T47D (cell line): ENCODE measurements at regions not wholly inside any gene's neighbourhood (a gene's known extent, or its start where the extent isn't known, plus 50 kb on each side); places are given as distances from the start of the nearest gene placed in this dataset.

Experiments used
- DNase-seq, 2 experiments: peaks; one replicate each; pipeline versions ENCODE4 v3.0.0 to v3.0.0-alpha.2; 2011 to 2012; ENCODE audit warnings: low read depth in 1 of 2, low spot score in 1 of 2
- JUND ChIP-seq: IDR thresholded peaks from 2 replicates; pipeline ENCODE4 v1.6.1; 2012; ENCODE audit warnings: low read depth
- in situ Hi-C: cut with HindIII; loops from 2 replicates; pipeline ENCODE4 v1.10.0; 2016; ENCODE audit warnings: low sequenced_read_pairs, low pct_unique_long_range_greater_than_20kb

DNA sequence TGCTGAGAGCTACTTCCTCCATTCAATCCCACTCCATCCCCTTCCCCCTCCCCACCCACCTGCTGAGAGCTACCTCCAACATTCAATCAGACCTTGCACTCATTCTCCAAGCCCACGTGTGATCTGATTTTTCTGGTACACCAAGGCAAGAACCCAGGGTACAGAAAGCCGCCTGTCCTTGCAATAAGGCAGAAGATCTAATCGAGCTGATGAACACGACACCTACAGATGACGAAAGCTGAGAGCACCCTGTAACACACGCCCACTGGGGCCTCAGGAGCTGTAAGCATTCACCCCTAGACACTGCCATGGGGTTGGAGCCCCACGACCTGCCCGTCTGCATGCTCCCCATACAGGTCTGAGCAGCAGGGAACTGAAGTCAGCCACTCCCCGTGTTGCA is 58.3 kb downstream of the TRIML1 start:
- no peak for DNase-seq
- in situ Hi-C loops, result no loop called here
- no peak for TF ChIP-seq JUND

DNA sequence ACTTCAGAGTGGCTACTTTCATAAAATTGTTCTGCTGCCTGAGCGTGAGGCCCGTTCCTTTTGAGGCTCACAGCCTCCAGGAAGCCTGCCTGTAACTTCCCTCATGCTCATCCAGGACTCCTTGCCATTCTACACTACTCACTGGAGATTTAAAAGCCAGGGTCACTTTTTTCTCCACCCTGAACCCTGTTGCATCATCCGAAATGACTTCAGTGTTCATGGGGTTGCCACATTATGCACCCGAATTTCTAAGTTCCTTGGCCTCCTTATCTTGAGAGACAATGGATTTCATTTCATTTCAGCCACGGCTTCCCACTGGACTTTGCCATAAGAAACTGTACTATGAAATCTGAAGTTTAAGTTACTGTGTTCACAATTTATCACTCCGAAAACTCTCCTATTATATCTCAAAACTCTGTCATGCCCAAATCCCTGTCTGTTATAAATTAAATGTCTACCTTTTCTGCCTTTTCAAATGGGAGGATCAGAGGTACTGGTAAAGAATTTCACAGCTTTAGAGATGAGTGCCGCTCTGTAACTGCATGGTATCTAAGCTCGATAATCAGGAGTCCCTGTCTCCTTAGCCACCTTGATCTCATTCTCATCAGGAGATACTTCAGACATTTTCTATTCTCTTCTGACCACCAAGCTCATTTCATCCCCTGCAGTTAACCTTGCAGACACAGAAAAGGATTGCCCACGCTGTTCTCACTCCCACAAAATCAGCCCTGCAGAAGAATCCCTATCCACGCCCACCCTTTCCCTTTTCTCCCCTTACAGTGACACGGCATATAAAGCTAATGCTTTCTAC is 59.9 kb downstream of the TRIML1 start:
- in situ Hi-C loops, result no loop called here
- TF ChIP-seq JUND, result no peak
- DNase-seq, result no peak

- no peak for DNase-seq
- TF ChIP-seq JUND, result no peak
- in situ Hi-C loops, result no loop called here
These were observed 62.6 kb downstream of the TRIML1 start for GRCh38 chr4:188201851-188202250.

DNA sequence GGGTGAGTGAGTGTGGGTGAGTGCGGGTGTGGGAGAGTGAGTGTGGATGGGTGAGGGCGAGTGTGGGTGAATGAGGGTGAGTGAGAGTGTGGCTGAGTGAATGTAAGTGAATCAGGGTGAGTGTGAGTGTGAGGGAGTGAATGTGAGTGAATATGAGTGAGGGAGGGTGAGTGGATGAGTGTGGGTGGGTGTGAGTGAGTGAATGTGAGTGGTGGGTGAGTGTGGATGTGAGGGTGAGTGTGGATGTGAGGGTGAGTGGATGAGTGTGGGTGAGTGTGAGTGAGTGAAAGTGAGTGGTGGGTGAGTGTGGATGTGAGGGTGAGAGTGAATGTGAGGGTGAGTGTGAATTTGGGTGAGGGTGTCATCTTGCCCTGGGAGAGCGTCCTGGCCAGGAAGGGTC is 67.5 kb downstream of the TRIML1 start:
- in situ Hi-C loops, result no loop called here
- no peak for TF ChIP-seq JUND
- no peak for DNase-seq

DNA sequence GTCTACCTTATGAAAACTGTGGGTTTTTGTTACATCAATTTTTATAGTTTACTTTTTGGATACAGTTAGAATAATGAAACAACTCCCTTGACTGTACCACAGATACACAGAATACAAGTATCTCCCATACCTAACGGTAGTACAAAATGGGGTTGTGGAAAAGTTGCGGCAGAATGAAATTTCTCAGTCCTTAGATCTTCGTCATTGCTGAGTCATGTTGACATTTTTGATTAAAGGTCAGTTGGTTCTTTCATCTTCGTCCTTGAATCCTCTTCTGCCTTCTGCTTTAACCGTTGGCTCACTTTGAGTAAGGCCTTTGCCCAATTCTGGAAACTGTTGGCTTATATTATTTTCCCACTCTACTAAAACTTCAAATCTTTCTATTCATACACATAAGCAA is 75.6 kb downstream of the TRIML1 start:
- no peak for DNase-seq
- in situ Hi-C loops, result no loop called here
- TF ChIP-seq JUND, result no peak

DNA sequence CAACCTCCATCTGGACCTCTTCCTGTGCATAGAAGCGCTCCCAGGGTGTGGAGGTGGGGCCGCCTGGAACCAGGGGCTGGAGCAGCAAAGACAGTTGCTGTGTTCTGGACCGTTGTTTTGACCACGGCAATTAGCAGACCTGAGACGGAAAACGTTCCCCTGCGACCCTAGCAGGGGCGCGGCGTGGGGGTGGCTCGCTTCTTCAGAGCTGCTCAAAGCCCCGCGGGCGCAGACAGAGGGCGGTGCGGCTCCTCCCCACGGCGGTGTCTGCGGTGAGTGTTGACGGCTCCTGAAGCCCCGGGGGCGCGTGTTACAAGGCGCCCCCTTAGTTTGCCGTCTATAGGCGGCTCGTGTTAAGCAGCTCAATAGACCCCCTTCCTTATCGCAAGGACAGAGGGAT is 79.2 kb downstream of the TRIML1 start:
- no peak for TF ChIP-seq JUND
- in situ Hi-C loops, result no loop called here
- no peak for DNase-seq

GRCh38 chr4:188220006-188220405 is 80.8 kb downstream of the TRIML1 start:
- TF ChIP-seq JUND, result no peak
- DNase-seq, result no peak
- in situ Hi-C loops, result no loop called here

DNA sequence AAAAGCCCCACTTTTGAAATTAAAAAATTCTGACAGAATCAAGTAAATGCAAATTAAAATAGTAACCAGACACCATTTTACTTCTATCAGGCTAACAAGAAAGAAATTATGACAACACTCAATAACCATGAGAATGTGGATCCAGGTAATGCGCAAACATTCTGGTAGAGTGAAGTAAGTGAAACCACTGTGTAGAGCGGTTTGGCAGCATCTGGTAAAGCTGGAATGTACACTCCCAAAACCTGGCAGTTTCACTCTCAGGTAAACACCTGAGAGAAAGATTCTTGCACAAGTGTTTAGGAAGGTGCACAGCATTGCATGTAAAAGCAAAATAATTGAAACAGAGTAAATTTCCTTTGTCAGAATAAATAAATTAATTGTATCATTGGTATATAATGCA is 81.8 kb downstream of the TRIML1 start:
- no peak for TF ChIP-seq JUND

GRCh38 chr4:188228279-188228678 is 89.0 kb downstream of the TRIML1 start:
- DNase-seq, result no peak
- no peak for TF ChIP-seq JUND
- in situ Hi-C loops, result no loop called here

More for the DNA sequence above, 81.8 kb downstream of the TRIML1 start:
- in situ Hi-C loops, result no loop called here
- peak; percentile 48 to 74 for DNase-seq

- DNase-seq, result no peak
- in situ Hi-C loops, result no loop called here
- TF ChIP-seq JUND, result no peak
These were observed 93.2 kb downstream of the TRIML1 start for GRCh38 chr4:188232428-188232827.

- in situ Hi-C loops, result no loop called here
- TF ChIP-seq JUND, result no peak
- no peak for DNase-seq
These were observed 102.8 kb downstream of the TRIML1 start for GRCh38 chr4:188242041-188242440.

DNA sequence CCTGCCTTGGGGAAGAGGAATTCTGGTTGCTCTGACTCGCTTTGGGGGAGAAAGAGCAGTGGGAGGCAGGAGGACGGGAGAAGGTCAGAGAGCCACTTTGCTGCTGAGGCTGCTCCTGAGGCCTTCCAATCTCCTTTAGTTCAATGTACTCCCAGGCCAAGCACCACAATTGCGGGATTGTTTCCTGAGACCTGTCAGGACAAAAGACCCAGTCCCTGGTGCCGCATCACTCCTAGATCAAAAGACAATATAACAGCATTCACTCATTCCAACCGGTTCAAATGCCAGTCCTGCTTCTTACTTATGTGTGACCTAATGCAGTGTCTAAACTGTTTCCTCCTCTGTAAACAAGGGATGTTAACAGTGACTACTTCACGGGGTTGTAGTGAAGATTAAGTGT is 106.4 kb downstream of the TRIML1 start:
- in situ Hi-C loops, result no loop called here
- no peak for TF ChIP-seq JUND
- DNase-seq, result no peak

GRCh38 chr4:188246488-188246887 is 107.2 kb downstream of the TRIML1 start:
- DNase-seq, result peak in 1 of 2 experiments; percentile 9
- in situ Hi-C loops, result no loop called here
- TF ChIP-seq JUND, result no peak

GRCh38 chr4:188254211-188254610 is 115.0 kb downstream of the TRIML1 start:
- no peak for TF ChIP-seq JUND
- in situ Hi-C loops, result no loop called here
- no peak for DNase-seq
